ENCODE measurements at regions not wholly inside any gene's neighbourhood (a gene's known extent, or its start where the extent isn't known, plus 50 kb on each side); places are given as distances from the start of the nearest gene placed in this dataset.

DNA sequence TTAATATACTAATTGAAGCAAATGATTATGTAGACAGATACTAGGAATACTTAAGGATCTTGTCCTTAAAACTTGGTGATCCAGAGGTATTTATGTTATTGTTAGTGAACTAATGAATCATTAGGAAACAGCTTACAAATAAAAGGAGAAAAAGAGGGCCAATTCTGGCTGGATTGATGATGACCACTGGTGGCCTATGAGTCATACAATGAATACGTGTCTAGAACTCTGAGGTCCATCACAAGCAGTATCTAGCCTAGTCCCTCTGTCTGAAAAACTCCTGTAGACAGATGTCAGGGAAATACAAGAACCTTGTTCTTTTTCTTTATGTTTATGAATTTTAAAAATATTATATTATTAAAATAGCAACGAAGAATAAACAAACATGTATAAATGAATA lies 51.7 kb upstream of the RTL1 start:
- no peak overlapping the region for H3K27ac Mint-ChIP-seq
- H3K4me1 Mint-ChIP-seq, result no peaks in the 10 kb centered on the region
- H3K36me3 Mint-ChIP-seq, result no peaks in the 10 kb centered on the region
- ATAC-seq (ENCODE audit: low read depth in 2 of 2) (no peak), DNase-seq (no peak)
- no peak overlapping the region for H3K4me3 Mint-ChIP-seq
- H3K9me3 Mint-ChIP-seq, result no peaks in the 10 kb centered on the region
- peaks cover 1 to 7% (median 2%) of the 10 kb centered on the region in 3 donors for H3K27me3 Mint-ChIP-seq

DNA sequence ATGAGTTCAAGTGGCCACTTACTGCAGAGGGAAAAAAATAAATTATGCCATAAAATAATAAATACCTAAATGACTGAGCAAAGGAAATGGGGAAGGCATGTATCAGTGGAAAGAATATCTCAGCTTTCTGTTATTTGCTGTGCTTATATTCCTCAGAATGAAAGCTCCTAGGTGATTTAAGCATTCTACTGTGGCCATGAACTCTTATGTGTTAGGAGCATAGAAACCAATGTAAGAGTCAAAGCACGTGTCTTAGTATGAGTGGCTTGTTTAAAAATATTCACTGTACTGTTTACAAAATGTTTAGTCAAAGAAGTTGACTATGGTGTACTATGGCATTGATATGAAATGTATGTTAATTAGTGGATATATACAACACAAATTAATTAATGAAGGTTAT lies 59.0 kb upstream of the RTL1 start:
- no peak for ATAC-seq (ENCODE audit: low read depth in 2 of 2)
- no peaks in the 10 kb centered on the region for H3K9me3 Mint-ChIP-seq
- H3K4me1 Mint-ChIP-seq, result no peaks in the 10 kb centered on the region

DNA sequence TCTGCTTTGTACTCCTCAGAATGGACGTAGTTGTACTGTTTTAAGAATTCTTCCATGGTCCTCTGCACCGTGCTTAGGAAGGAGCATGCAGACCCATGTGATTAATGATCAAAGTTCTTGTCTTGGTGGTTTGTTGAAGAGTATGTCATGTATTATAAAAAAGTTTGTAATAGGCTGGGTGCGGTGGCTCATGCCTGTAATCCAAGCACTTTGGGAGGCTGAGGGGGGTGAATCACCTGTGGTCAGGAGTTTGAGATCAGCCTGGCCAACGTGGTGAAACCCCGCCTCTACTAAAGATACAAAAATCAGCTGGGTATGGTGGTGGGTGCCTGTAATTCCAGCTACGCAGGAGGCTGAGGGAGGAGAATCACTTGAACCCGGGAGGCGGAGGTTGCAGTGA lies 61.8 kb upstream of the RTL1 start:
- no peaks in the 10 kb centered on the region for H3K9me3 Mint-ChIP-seq
- H3K36me3 Mint-ChIP-seq, result no peaks in the 10 kb centered on the region
- no peak for ATAC-seq (ENCODE audit: low read depth in 2 of 2)
- H3K4me1 Mint-ChIP-seq, result no peaks in the 10 kb centered on the region
- H3K27ac Mint-ChIP-seq, result no peak overlapping the region
- H3K4me3 Mint-ChIP-seq, result no peak overlapping the region
- DNase-seq, result no peak
- H3K27me3 Mint-ChIP-seq, result peaks cover 4 to 6% (median 4%) of the 10 kb centered on the region in 3 donors

More for the DNA sequence above, 59.0 kb upstream of the RTL1 start:
- Mint-ChIP-seq H3K27ac (no peak overlapping the region), H3K27me3 (peaks cover 6 to 9% (median 7%) of the 10 kb centered on the region in 3 donors), H3K36me3 (no peaks in the 10 kb centered on the region), H3K4me3 (no peak overlapping the region)
- DNase-seq, result no peak

DNA sequence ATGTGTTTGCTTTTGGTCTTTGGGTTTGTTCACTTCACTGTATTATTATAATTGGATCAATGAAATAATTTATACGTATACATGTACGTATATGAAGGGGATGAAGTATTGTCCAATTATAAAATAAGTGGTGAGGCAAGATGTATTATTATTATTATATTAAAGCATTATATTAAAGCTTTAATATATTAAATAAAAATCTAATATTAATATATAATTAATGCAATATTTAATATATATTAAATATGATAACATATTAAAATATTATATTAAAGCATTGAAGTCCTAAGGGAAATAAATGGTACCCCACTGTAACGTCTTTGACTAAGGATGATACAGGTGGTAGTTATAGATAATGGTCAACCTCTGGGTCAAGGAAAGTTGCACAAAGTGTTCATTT lies 63.7 kb upstream of the RTL1 start:
- Mint-ChIP-seq H3K27me3 (no peaks in the 10 kb centered on the region), H3K36me3 (no peaks in the 10 kb centered on the region), H3K27ac (no peak overlapping the region), H3K4me1 (no peaks in the 10 kb centered on the region), H3K4me3 (no peak overlapping the region), H3K9me3 (no peaks in the 10 kb centered on the region)
- no peak for DNase-seq
- no peak for ATAC-seq (ENCODE audit: low read depth in 2 of 2)

DNA sequence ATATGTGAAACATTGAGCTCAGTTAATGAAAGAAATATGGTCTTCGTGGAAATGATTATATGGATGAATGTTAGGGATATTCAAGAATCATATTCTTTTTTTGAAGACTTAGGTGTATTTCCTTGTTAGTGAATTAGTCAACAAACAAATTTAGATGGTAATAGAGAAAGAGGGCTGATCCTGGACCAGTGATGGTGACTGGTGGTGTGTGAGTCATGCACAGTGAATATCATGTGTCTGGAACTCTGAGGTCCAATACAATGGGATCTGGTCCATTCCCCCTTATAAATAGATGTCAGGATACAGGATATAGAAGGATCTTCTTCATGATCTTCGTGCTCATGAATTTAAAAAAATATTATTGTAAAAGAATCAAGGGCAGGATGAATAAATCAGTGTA lies 64.4 kb upstream of the RTL1 start:
- Mint-ChIP-seq H3K27me3 (no peaks in the 10 kb centered on the region), H3K4me1 (no peaks in the 10 kb centered on the region), H3K9me3 (no peaks in the 10 kb centered on the region), H3K4me3 (no peak overlapping the region), H3K36me3 (no peaks in the 10 kb centered on the region), H3K27ac (no peak overlapping the region)
- ATAC-seq (ENCODE audit: low read depth in 2 of 2) (no peak), DNase-seq (no peak)

DNA sequence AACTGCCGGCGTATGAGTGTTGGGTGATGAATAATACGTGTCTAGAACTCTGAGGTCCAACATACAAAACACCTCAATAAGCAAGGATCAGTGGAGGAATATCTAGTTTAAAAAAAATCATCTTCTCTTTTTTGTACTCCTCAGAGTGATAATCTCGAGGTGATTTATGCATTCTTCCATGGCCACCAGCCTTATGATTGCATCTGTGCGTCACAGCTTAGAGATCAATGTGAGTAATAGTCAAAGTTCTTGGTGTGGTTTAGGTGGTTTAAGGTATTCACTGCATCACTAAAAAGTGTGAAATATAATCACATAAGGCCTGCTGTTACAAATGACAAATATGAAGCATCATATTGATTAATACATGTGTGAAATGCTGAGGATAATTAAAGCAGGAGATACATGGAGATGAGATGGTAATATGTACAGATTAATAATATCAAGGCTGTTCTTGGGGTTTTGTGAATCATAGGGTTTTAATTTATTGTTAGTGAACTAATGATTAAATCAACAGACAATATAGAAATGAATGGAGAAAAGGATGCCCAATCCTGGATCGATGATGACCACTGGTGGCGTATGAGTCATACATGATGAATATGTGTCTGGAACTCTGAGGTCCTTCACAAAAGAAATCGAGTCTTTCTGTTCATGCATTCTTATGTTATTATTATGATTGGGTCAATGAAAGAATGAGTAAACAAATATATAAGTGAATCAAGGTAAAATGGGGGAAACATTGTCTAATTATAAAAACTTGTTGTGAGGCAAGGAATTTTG lies 68.8 kb upstream of the RTL1 start:
- H3K4me1 Mint-ChIP-seq, result no peaks in the 10 kb centered on the region
- no peak overlapping the region for H3K27ac Mint-ChIP-seq
- no peaks in the 10 kb centered on the region for H3K9me3 Mint-ChIP-seq
- DNase-seq, result no peak
- no peaks in the 10 kb centered on the region for H3K36me3 Mint-ChIP-seq
- no peak for ATAC-seq (ENCODE audit: low read depth in 2 of 2)
- H3K4me3 Mint-ChIP-seq, result no peak overlapping the region
- H3K27me3 Mint-ChIP-seq, result no peaks in the 10 kb centered on the region

DNA sequence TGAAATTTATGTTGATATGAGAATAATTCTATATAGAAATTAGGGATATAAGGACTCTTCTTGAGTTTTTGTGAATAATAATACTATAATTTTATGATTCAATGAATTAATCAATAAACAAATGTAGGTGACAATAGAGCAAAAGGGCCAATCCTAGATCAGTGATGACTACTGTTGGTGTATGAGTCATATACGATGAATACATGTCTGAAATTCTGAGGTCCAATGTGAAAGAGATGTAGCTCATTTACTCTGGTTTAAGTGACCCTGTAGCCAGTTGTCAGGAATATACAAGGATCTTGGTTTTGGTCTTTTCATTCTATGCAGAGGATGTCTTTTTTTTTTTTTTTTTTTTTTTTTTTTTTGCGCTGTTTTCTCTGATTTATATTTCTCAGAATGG lies 72.1 kb upstream of the RTL1 start:
- H3K36me3 Mint-ChIP-seq, result no peaks in the 10 kb centered on the region
- H3K4me3 Mint-ChIP-seq, result no peak overlapping the region
- H3K27ac Mint-ChIP-seq, result no peak overlapping the region

DNA sequence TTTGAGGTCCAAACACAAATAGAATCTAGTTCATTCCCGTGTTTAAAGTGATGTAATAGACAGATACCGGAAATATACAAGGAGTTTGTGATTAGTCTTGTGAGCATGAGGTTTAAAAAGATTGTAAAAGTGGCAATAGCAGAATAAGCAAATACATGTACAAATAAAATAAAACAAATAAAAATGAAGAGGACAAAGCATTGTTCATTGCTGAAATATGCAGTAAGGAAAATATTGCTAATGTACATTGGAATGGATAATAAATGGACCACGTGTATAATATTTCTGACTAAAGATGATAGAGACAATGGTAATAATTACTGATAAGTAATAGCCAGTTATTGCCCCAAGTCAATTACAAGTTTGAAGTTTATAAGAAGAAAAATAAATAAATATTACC lies 75.6 kb upstream of the RTL1 start:
- H3K4me3 Mint-ChIP-seq, result no peak overlapping the region
- DNase-seq (no peak), ATAC-seq (ENCODE audit: low read depth in 2 of 2) (no peak)
- H3K36me3 Mint-ChIP-seq, result no peaks in the 10 kb centered on the region
- no peaks in the 10 kb centered on the region for H3K9me3 Mint-ChIP-seq
- peaks cover 4 to 7% (median 6%) of the 10 kb centered on the region in 3 donors for H3K27me3 Mint-ChIP-seq
- H3K4me1 Mint-ChIP-seq, result no peaks in the 10 kb centered on the region
- no peak overlapping the region for H3K27ac Mint-ChIP-seq

More for the DNA sequence above, 72.1 kb upstream of the RTL1 start:
- H3K4me1 Mint-ChIP-seq, result no peaks in the 10 kb centered on the region
- DNase-seq (no peak), ATAC-seq (ENCODE audit: low read depth in 2 of 2) (no peak)
- peaks cover 0 to 3% (median 1%) of the 10 kb centered on the region in 3 donors for H3K27me3 Mint-ChIP-seq
- no peaks in the 10 kb centered on the region for H3K9me3 Mint-ChIP-seq

DNA sequence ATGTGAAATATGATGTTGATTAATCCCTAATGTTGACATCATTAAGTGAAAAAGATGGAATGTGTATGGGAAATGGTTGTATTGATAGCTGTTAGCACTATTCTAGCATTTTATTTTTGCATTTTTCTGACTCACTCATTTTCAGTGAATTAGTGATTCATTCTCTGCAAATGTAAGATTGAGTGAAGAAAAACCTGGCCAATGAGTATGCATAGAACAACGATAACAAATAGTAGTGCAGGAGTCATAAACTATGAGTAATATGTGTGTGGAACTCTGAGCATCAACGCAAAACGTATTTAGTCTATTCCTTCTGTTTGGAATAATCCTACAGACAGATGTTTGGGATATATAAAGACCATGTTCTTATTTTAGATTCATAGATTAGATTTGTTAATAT lies 76.3 kb upstream of the RTL1 start:
- H3K27ac Mint-ChIP-seq, result no peak overlapping the region
- no peaks in the 10 kb centered on the region for H3K9me3 Mint-ChIP-seq
- ATAC-seq (ENCODE audit: low read depth in 2 of 2), result no peak

DNA sequence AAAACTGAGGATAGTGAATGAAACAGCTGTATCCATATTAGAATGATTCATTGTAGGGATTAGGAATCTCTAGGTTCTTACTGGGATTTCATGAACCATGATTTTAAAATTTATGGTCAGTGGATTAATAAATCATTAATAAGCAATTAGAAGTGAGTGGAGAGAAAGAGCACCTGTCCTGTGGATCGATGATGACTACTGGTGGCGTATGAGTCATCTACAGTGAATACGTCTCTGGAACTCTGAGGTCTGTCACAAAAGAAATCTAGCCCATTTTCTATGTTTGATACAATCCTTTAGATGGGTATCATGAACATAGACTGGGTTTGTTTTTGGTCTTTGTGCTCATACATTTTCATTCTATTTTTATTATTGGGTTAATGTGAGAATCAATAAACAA lies 77.3 kb upstream of the RTL1 start:
- ATAC-seq (ENCODE audit: low read depth in 2 of 2) (no peak), DNase-seq (no peak)
- no peak overlapping the region for H3K27ac Mint-ChIP-seq
- peaks cover 4 to 7% (median 6%) of the 10 kb centered on the region in 3 donors for H3K27me3 Mint-ChIP-seq
- no peak overlapping the region for H3K4me3 Mint-ChIP-seq
- no peaks in the 10 kb centered on the region for H3K4me1 Mint-ChIP-seq
- H3K36me3 Mint-ChIP-seq, result no peaks in the 10 kb centered on the region
- H3K9me3 Mint-ChIP-seq, result no peaks in the 10 kb centered on the region

More for the DNA sequence above, 76.3 kb upstream of the RTL1 start:
- Mint-ChIP-seq H3K4me1 (no peaks in the 10 kb centered on the region), H3K36me3 (no peaks in the 10 kb centered on the region), H3K4me3 (no peak overlapping the region), H3K27me3 (peaks cover 4 to 7% (median 6%) of the 10 kb centered on the region in 3 donors)
- no peak for DNase-seq

DNA sequence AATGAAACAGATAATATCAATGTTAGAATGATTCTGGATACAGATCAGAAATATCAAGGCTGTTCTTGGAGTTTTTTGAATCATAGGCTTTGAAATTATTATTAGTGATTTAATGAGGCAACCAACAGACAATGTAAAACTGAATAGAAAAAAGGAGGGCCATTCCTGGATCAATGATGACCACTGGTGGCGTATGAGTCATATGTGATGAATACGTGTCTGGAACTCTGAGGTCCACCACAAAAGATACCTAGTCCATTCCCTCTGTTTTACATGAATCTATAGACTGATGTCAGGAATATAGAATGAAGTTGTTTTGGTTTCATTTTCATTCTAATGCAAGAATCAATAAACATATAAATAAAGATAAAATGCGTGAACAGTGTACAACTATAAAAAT lies 78.3 kb upstream of the RTL1 start:
- no peaks in the 10 kb centered on the region for H3K36me3 Mint-ChIP-seq
- no peak overlapping the region for H3K4me3 Mint-ChIP-seq

DNA sequence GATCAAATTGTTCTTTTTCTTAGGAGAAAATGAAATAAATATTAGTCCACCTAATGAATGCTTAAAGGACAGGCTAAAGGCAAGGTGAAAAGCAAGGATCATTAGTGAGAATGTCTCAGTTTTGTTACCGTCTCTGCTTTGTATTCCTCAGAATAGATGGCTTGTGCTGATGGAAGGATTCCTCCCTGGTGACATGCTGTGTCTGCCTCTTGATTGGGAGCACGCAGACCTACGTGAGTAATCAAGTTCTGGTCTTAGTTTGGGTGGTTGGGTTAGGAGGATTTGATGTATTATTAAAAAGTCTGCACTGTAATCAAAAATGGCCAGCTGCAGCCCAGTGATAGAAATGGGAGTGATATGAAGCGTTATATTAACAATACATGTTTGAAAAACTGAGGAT lies 78.8 kb upstream of the RTL1 start:
- no peak for DNase-seq
- H3K27me3 Mint-ChIP-seq, result peaks cover 4 to 7% (median 6%) of the 10 kb centered on the region in 3 donors
- ATAC-seq (ENCODE audit: low read depth in 2 of 2), result no peak
- no peak overlapping the region for H3K4me3 Mint-ChIP-seq
- no peaks in the 10 kb centered on the region for H3K36me3 Mint-ChIP-seq
- H3K4me1 Mint-ChIP-seq, result no peaks in the 10 kb centered on the region
- H3K27ac Mint-ChIP-seq, result no peak overlapping the region
- H3K9me3 Mint-ChIP-seq, result no peaks in the 10 kb centered on the region

More for the DNA sequence above, 78.3 kb upstream of the RTL1 start:
- H3K4me1 Mint-ChIP-seq, result no peaks in the 10 kb centered on the region
- no peak for ATAC-seq (ENCODE audit: low read depth in 2 of 2)
- H3K9me3 Mint-ChIP-seq, result no peaks in the 10 kb centered on the region
- peaks cover 4 to 7% (median 6%) of the 10 kb centered on the region in 3 donors for H3K27me3 Mint-ChIP-seq
- no peak for DNase-seq
- H3K27ac Mint-ChIP-seq, result no peak overlapping the region

DNA sequence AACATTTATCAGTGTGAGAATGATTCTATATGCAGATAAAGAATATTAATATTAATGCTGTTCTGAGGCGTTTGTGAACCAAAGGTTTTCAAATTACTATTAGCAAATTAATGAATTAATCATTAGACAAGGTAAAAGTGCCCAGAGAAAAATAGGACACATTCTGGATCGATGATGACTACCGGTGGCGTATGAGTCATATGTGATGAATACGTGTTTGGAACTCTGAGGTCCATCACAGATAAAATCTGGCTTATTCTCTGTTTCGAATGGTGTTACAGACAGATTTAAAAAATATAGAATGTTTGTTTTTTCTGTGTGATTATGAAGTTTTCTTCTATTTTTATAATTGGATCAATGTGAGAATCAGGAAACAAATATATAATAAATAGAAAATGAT lies 79.2 kb upstream of the RTL1 start:
- ATAC-seq (ENCODE audit: low read depth in 2 of 2), result no peak
- Mint-ChIP-seq H3K36me3 (no peaks in the 10 kb centered on the region), H3K27me3 (peaks cover 4 to 7% (median 6%) of the 10 kb centered on the region in 3 donors)

DNA sequence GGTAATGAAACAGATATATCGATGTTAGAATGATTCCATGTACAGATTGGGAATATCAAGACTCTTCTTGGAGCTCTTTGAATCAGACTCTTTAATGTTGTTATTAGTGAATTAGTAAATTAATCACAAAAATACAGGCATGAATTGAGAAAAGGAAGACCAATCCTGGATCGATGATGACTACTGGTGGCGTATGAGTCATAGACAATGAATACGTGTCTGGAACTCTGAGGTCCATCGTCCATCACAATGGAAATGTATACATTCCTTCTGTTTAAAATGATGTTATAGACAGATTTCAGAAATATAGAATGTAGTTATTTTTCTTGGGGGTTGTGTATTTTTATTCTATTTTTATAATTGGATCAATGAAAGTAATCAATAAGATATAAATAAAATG lies 80.2 kb upstream of the RTL1 start:
- no peaks in the 10 kb centered on the region for H3K36me3 Mint-ChIP-seq
- DNase-seq, result no peak
- no peak for ATAC-seq (ENCODE audit: low read depth in 2 of 2)
- no peak overlapping the region for H3K4me3 Mint-ChIP-seq
- no peak overlapping the region for H3K27ac Mint-ChIP-seq
- H3K4me1 Mint-ChIP-seq, result no peaks in the 10 kb centered on the region
- no peaks in the 10 kb centered on the region for H3K9me3 Mint-ChIP-seq
- peaks cover 4 to 9% (median 7%) of the 10 kb centered on the region in 3 donors for H3K27me3 Mint-ChIP-seq

More for the DNA sequence above, 79.2 kb upstream of the RTL1 start:
- no peak overlapping the region for H3K4me3 Mint-ChIP-seq
- H3K4me1 Mint-ChIP-seq, result no peaks in the 10 kb centered on the region
- H3K9me3 Mint-ChIP-seq, result no peaks in the 10 kb centered on the region
- no peak overlapping the region for H3K27ac Mint-ChIP-seq
- DNase-seq, result no peak

Measured in naive B cell (primary cell).